HG03097 (cell line): ENCODE measurements at regions not wholly inside any gene's neighbourhood (a gene's known extent, or its start where the extent isn't known, plus 50 kb on each side); places are given as distances from the start of the nearest gene placed in this dataset.

Experiments
- ATAC-seq: cut with Tn5 transposase; IDR thresholded peaks from one replicate; pipeline ENCODE4 v1.9.1; 2021; ENCODE audit not compliant: unreplicated experiment, low FRiP score

DNA sequence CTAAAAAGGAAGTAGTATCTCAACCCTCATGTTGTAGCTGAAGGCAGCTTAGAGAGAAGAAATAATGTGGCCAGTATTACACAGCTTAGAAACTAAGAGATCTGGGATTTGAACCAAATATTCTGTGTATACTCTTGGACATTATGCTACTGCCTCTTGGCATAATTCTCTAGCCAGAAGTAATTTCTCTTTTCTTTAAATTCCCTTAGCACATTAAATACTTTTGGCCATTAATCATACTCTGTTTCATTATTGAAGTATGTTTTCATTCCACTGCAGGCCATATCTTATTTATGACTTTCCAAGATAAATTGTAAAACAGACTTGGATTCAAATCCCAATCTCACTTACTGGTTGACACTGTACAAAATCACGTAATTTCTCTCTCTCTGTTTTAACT, 181.3 kb upstream of the SPAG17 start:
- ATAC-seq, result no peak

DNA sequence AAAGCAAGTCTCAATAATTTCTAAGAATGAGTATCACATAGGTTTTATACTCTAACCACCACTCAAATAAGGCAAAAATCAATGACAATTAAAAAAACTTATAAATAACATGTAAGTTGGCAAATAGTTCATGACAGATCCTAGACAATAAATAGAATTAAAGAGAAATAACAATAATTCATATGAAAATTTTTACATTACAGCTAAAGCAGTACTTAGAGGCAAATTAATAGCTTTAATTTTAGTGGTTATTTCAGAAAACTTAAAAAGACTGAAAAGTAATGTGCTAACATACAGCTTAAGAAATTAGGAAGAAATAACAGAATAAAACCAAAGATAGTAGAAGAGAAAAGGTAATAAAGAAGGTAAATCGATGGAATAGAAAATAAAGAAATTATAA, 179.9 kb upstream of the SPAG17 start:
- no peak for ATAC-seq

DNA sequence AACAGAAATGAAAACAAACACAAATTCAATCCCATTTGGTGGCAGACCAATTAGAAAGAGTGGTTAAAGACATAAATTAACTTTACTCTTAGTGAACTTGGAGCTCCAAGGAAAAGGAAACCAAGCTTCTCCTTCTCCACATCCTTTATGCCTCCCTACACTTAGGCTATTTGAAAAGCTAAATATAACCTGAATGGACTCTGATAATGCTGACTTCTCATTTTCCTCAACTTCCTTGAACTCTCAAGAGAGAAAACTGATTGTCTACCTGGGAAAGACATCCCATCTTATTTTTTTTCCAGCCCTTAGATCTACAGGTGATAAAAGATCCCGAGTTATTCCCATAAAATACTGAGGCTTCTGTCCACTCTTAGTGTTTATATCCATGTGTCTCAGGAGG, 178.4 kb upstream of the SPAG17 start:
- no peak for ATAC-seq

DNA sequence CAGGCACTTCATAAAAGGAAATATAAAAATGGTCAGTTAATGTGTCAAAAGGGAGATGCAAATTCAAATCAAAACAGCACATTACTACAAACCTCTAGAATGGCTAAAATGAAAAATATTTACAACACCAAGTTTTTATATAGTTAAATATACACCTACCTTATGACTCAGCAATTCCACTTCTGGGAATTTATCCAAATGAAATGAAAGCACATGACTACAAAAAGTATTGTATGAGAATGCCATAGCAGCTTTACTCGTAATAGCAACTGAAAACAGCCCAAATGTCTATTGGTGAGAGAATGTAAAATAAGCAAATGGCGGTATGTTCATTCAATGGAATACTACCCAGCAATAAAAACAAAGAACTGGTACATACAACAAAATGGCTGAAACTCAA, 175.8 kb upstream of the SPAG17 start:
- no peak for ATAC-seq

- ATAC-seq, result no peak
These were observed 161.9 kb upstream of the SPAG17 start for GRCh38 chr1:118346936-118347335.

DNA sequence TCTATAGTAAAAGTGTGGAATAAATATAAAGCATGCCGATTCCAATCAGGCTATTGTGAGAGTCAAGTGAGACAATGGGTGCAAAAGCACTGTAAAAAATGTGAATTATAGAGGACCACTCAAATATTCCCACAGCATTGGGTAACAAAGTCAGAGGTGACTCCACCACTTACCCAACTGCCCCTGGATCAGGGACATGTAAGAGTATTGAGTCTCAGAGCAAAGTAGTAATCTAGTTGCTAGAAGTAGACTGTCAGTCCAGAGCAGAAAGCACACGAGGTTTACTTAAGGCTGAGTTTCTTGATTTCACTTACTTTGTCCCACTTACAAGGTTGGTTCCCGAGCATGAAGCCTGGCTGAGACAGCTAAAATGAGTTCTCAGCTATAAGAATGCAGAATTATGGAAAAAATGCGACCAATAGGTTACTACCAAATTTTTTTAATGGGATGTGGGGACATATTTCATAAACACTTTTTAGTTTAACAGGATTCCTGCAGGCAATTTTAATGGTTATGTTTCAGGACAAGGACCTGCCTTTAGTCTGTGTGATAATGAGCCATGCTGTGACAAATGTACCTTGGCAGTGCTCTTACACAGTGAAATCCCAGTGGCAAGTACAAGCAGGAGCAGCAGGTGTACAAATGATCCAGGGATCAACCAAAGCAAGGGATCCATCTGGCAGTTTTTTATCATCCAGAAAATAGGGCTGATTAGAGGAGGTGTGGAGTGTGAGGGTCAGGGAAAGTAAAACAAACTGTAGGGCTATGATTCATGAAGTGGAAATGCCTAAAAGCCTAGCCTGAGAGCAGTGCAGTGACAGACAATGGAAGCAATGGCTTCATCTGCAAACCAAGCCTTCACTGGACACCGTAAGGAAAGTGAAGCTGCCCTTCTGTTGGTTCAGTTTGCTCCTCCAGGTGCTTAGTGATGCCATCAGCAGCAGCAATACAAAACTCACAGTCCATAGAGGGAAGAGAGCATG, 156.2 kb upstream of the SPAG17 start:
- ATAC-seq, result no peak

GRCh38 chr1:118339400-118340124, 154.5 kb upstream of the SPAG17 start:
- ATAC-seq, result no peak

DNA sequence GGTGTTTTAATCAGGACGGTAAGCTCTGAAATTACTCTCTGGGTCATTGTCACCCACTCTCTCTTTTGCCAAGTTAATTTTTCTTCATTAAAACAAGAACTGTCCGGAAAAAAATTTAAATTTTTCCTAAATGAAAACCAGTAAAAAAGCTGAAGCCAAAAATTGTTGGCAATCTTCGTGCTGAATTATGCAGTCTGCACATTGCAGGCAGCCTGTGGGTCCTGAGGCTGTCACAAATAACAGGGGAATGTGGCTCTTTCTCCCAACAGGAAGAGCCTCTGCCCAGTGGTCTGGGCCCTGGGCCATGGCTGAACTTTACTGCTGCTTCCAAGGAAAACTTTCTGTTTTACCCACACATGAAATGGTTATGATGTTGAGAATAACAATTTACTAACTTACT, 153.9 kb upstream of the SPAG17 start:
- ATAC-seq, result no peak

DNA sequence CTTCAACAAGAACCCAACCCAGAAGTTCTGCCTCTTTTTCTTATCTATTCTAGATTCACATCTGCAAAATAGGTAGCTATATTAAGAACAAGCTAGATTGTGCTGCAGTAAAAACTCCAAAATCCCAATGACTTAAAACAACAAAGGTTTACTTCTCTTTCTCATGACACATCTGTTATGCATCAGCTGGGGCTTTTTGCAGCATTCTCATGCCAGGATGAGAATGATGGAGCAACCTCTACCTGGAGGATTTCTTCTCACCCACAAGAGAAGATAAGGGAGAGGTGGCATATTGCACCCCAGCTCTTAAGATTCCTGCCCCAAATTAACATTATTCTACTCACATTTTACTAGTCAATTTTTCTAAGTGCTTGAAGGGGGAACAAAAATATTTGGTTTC, 152.3 kb upstream of the SPAG17 start:
- no peak for ATAC-seq

DNA sequence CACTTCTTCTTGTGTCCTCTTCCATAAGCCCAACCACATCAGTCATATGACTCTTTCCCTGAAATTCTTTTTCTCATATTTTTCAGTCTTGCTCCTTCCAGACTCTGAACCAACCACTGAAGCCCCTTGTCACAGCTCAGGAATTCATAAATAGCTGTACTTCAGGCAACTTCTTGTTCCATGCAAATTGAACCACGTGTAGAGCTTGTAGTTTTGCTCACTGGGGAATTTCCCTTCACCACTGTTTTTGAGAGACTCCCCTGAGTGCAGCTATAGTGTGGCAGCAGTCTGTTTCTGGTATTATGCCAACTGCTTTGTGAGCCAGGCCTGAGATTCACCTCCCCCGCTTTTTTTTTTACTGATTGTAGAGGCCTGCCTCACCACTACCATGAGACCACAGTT, 150.3 kb upstream of the SPAG17 start:
- ATAC-seq, result no peak

GRCh38 chr1:118334506-118334905, 149.5 kb upstream of the SPAG17 start:
- ATAC-seq, result no peak

DNA sequence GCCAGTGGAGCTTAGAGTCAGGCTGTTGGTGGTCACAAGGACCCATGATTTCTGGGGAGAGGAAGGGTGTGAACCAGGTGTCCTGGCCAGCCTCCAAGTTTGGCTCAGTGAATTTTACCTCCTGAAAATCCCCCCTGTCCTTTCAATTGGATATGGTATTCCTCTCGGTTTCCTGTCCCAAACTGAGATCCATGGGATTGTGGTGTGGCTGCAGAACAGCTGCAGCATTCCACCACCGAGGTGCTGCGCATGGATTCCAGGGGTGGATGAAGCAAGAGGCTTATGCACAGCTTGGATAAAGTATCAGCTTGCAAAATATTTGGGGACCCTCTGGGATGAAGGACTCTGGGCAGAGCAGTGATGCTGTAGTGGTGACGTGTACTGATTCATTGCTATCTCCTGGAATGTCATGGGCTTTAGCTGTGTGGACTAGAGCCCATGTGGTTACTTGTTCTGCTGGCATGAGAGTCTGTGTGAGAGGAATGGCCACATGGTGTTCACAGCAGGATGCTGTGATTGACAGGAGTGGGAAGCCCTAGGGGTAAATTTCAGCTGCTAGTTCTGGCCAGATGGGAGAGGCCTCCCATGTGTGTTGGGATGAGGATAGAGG, 148.7 kb upstream of the SPAG17 start:
- no peak for ATAC-seq

GRCh38 chr1:118326960-118327629, 142.1 kb upstream of the SPAG17 start:
- ATAC-seq, result no peak

- no peak for ATAC-seq
These were observed 140.7 kb upstream of the SPAG17 start for GRCh38 chr1:118325550-118326225.

DNA sequence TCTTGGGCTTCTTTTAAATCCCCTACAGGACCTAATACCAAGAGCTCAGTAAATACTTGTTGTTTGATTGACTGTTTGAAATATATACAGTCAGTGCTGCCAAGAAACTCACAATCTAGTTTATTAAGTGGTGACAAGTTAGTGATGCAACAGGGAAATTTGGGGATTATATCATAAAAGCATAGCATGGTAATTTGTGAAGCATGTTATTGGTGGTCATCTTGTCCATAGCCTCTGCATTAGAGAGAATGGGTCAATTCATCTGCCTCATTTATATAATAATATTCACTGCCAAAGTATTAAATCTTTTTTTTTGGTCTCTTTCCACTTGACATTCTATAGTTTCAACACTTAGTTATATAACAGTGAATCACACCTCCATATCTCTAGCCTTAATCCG, 138.2 kb upstream of the SPAG17 start:
- ATAC-seq, result no peak

DNA sequence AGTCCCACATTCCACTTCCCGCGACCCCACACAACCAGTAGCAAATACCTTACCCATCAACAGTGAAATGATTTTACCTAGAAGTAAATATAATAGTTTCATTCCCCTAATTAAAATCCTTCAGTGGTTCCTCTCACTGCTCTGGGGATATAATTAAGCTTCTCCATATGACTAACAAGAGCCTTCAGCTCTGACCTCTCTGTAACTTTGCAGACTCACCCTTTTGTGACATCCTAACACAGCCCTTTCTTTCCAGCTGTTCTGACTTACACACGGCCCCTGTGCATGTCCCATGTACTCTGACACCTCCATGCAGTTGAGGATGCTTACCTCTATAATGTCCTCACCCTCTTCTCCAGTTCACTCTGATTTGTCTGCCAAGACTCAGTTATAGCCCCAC, 137.3 kb upstream of the SPAG17 start:
- ATAC-seq, result no peak

GRCh38 chr1:118321840-118322239, 136.8 kb upstream of the SPAG17 start:
- no peak for ATAC-seq

- no peak for ATAC-seq
These were observed 133.0 kb upstream of the SPAG17 start for GRCh38 chr1:118317842-118318614.

GRCh38 chr1:118306851-118307250, 121.8 kb upstream of the SPAG17 start:
- ATAC-seq, result no peak
